ENCODE measurements at regions not wholly inside any gene's neighbourhood (a gene's known extent, or its start where the extent isn't known, plus 50 kb on each side); places are given as distances from the start of the nearest gene placed in this dataset.

GRCh38 chr1:104182251-104182650 lies 432.6 kb downstream of the AMY1C start:
- Histone ChIP-seq H3K4me3 (no peak overlapping the region), H3K4me1 (ENCODE audit: insufficient read depth) (no peaks in the 10 kb centered on the region), H3K9me3 (no peaks in the 10 kb centered on the region), H3K36me3 (no peaks in the 10 kb centered on the region), H3K27me3 (no peaks in the 10 kb centered on the region), H3K27ac (no peak overlapping the region)
- intact Hi-C loops (cut with DNase I) = no loop called here
- WGBS, 3 donors = 53 to 61% (median 54%) methylated on average over 3 of the region's 3 CpGs
- no peak for DNase-seq
- TF ChIP-seq, protein P1, sequence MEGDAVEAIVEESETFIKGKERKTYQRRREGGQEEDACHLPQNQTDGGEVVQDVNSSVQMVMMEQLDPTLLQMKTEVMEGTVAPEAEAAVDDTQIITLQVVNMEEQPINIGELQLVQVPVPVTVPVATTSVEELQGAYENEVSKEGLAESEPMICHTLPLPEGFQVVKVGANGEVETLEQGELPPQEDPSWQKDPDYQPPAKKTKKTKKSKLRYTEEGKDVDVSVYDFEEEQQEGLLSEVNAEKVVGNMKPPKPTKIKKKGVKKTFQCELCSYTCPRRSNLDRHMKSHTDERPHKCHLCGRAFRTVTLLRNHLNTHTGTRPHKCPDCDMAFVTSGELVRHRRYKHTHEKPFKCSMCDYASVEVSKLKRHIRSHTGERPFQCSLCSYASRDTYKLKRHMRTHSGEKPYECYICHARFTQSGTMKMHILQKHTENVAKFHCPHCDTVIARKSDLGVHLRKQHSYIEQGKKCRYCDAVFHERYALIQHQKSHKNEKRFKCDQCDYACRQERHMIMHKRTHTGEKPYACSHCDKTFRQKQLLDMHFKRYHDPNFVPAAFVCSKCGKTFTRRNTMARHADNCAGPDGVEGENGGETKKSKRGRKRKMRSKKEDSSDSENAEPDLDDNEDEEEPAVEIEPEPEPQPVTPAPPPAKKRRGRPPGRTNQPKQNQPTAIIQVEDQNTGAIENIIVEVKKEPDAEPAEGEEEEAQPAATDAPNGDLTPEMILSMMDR (IDR thresholded peaks at IDR 0.05) = no peak
- TF ChIP-seq POLR2A (IDR thresholded peaks at IDR 0.05) (no peak), EP300 (IDR thresholded peaks at IDR 0.05) (no peak)

GRCh38 chr1:104189207-104189606 lies 439.5 kb downstream of the AMY1C start:
- WGBS, 3 donors = 55 to 65% (median 59%) methylated on average over 1 of the region's 1 CpG
- Histone ChIP-seq H3K27me3 (no peaks in the 10 kb centered on the region), H3K27ac (no peak overlapping the region), H3K9me3 (no peaks in the 10 kb centered on the region), H3K36me3 (no peaks in the 10 kb centered on the region), H3K4me1 (ENCODE audit: insufficient read depth) (no peaks in the 10 kb centered on the region), H3K4me3 (no peak overlapping the region)
- TF ChIP-seq EP300 (IDR thresholded peaks at IDR 0.05) (no peak), POLR2A (IDR thresholded peaks at IDR 0.05) (no peak)
- TF ChIP-seq, protein P1 (IDR thresholded peaks at IDR 0.05) = no peak
- DNase-seq = no peak
- intact Hi-C loops (cut with DNase I) = no loop called here

GRCh38 chr1:104190821-104191220 lies 441.1 kb downstream of the AMY1C start:
- no peak for DNase-seq
- TF ChIP-seq, protein P1 (IDR thresholded peaks at IDR 0.05) = no peak
- TF ChIP-seq EP300 (IDR thresholded peaks at IDR 0.05) (no peak), POLR2A (IDR thresholded peaks at IDR 0.05) (no peak)
- Histone ChIP-seq H3K9me3 (no peaks in the 10 kb centered on the region), H3K36me3 (no peaks in the 10 kb centered on the region), H3K4me1 (ENCODE audit: insufficient read depth) (no peaks in the 10 kb centered on the region), H3K27me3 (no peaks in the 10 kb centered on the region), H3K27ac (no peak overlapping the region), H3K4me3 (no peak overlapping the region)
- intact Hi-C loops (cut with DNase I) = no loop called here
- WGBS, 3 donors = 62 to 75% (median 68%) methylated on average over 1 of the region's 1 CpG

- H3K9me3 ChIP-seq = no peaks in the 10 kb centered on the region
- intact Hi-C loops (cut with DNase I) = no loop called here
- no peaks in the 10 kb centered on the region for H3K27me3 ChIP-seq
- no peaks in the 10 kb centered on the region for H3K4me1 ChIP-seq (ENCODE audit: insufficient read depth)
- no peak overlapping the region for H3K27ac ChIP-seq
- H3K4me3 ChIP-seq = no peak overlapping the region
- DNase-seq = no peak
- TF ChIP-seq, protein P1 (IDR thresholded peaks at IDR 0.05) = no peak
- TF ChIP-seq EP300 (IDR thresholded peaks at IDR 0.05) (no peak), POLR2A (IDR thresholded peaks at IDR 0.05) (no peak)
- no peaks in the 10 kb centered on the region for H3K36me3 ChIP-seq
Measured at GRCh38 chr1:104195395-104195794, 445.7 kb downstream of the AMY1C start.

DNA sequence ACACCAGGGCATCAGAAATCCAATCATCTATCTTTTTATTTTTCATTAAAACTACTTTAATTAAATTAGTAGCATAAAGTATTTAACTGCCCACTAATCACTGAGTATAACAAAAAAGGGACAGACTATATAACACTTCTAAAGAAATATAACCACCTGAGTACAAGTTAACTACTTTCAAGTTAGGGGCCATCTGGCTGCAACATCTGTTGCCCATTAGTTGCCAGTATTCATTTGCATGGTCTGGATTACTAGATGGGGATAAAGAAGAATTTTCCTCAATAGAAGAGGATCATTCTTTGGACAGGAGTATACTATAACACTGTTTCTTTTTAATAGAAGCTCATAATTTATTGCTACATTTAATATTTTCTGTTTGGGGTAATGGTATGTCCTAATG lies 446.4 kb downstream of the AMY1C start:
- Histone ChIP-seq H3K9me3 (no peaks in the 10 kb centered on the region), H3K27me3 (no peaks in the 10 kb centered on the region), H3K36me3 (no peaks in the 10 kb centered on the region), H3K27ac (no peak overlapping the region), H3K4me3 (no peak overlapping the region), H3K4me1 (ENCODE audit: insufficient read depth) (no peaks in the 10 kb centered on the region)
- TF ChIP-seq POLR2A (IDR thresholded peaks at IDR 0.05) = no peak
- TF ChIP-seq, protein P1 (IDR thresholded peaks at IDR 0.05) = no peak
- TF ChIP-seq EP300 (IDR thresholded peaks at IDR 0.05) = no peak
- no peak for DNase-seq
- intact Hi-C loops (cut with DNase I) = no loop called here
